CD14-positive monocyte (primary cell): ENCODE measurements at regions not wholly inside any gene's neighbourhood (a gene's known extent, or its start where the extent isn't known, plus 50 kb on each side); places are given as distances from the start of the nearest gene placed in this dataset.
A peak's percentile ranks its signal among the peaks of the same experiment; 100 is the strongest.

Experiments
- DNase-seq, 3 donors: peaks; one replicate each; pipeline ENCODE4 v3.0.0-alpha.2; 2011 to 2022
- H2AFZ ChIP-seq: 2 replicates; pipeline ENCODE4 v1.6.0; 2012; ENCODE audit warnings: mild to moderate bottlenecking, low read depth, low read length, inconsistent platforms; ENCODE audit not compliant: insufficient read depth, poor library complexity, severe bottlenecking
- H3K27ac ChIP-seq, 2 donors: 1 replicate in 1 of 2; 2 replicates in 1 of 2; pipeline ENCODE4 v1.5.1; 2012 to 2013; ENCODE audit warnings: low read length in 2 of 2, control low read depth in 1 of 2, inconsistent platforms in 1 of 2, low read depth in 1 of 2, mild to moderate bottlenecking in 1 of 2
- H3K27me3 ChIP-seq, 2 donors: one replicate each; pipeline versions ENCODE4 v1.6.0 to v1.6.1; 2011 to 2013; ENCODE audit warnings: low read length in 2 of 2; ENCODE audit not compliant: control insufficient read depth in 2 of 2, insufficient read depth in 2 of 2
- H3K36me3 ChIP-seq, 2 donors: replicated peaks in 1 of 2; 1 replicate in 1 of 2; 2 replicates in 1 of 2; pipeline versions ENCODE4 v1.5.1 to v1.6.1; 2012 to 2013; ENCODE audit warnings: low read length in 2 of 2, control low read depth in 1 of 2, inconsistent platforms in 1 of 2, mild to moderate bottlenecking in 1 of 2; ENCODE audit not compliant: insufficient read depth in 2 of 2, control insufficient read depth in 1 of 2
- H3K4me1 ChIP-seq, 2 donors: 1 replicate in 1 of 2; 2 replicates in 1 of 2; pipeline versions ENCODE4 v1.5.1 to v1.6.1; 2012 to 2013; ENCODE audit warnings: low read length in 2 of 2, control low read depth in 1 of 2, inconsistent platforms in 1 of 2, mild to moderate bottlenecking in 1 of 2, moderate library complexity in 1 of 2; ENCODE audit not compliant: insufficient read depth in 2 of 2, control insufficient read depth in 1 of 2
- H3K4me2 ChIP-seq: replicated peaks from 2 replicates; pipeline ENCODE3; 2012; ENCODE audit warnings: low read length, moderate library complexity, mild to moderate bottlenecking; ENCODE audit not compliant: poor library complexity, severe bottlenecking; ENCODE audit errors: extremely low read depth
- H3K4me3 ChIP-seq, 3 experiments: fragments of 200-600 bp in 1 of 3; sonication (generic) in 1 of 3; replicated peaks in 1 of 3; 1 replicate in 2 of 3; 2 replicates in 1 of 3; pipeline ENCODE4 v1.5.1; 2011 to 2013; ENCODE audit warnings: low read length in 3 of 3, mild to moderate bottlenecking in 3 of 3, control low read depth in 2 of 3, low read depth in 2 of 3, inconsistent platforms in 1 of 3, moderate library complexity in 1 of 3
- H3K79me2 ChIP-seq: 2 replicates; pipeline ENCODE4 v1.6.0; 2012; ENCODE audit warnings: mild to moderate bottlenecking, control low read depth, inconsistent platforms, low read length, moderate library complexity; ENCODE audit not compliant: insufficient read depth
- H3K9ac ChIP-seq: 2 replicates; pipeline ENCODE4 v1.6.0; 2017; ENCODE audit warnings: low read length, mild to moderate bottlenecking; ENCODE audit not compliant: insufficient read depth, poor library complexity, severe bottlenecking
- H3K9me3 ChIP-seq, 2 donors: replicated peaks in 1 of 2; 1 replicate in 1 of 2; 2 replicates in 1 of 2; pipeline versions ENCODE4 v1.5.1 to v1.6.1; 2012 to 2013; ENCODE audit warnings: low read length in 2 of 2, control low read depth in 1 of 2; ENCODE audit not compliant: control insufficient read depth in 1 of 2, insufficient read depth in 1 of 2
- H4K20me1 ChIP-seq: 2 replicates; pipeline ENCODE4 v1.6.0; 2012; ENCODE audit warnings: mild to moderate bottlenecking, low read length, control low read depth, moderate library complexity; ENCODE audit not compliant: insufficient read depth
- H3K27ac Mint-ChIP-seq, 7 donors: one replicate each; pipeline ENCODE4 v1.8.0; 2020; ENCODE audit warnings: mild to moderate bottlenecking in 7 of 7, mixed read lengths in 7 of 7, moderate library complexity in 6 of 7, inconsistent platforms in 2 of 7
- H3K27me3 Mint-ChIP-seq, 3 donors: one replicate each; pipeline ENCODE4 v1.8.0; 2021 to 2022; ENCODE audit warnings: low read depth in 3 of 3, mild to moderate bottlenecking in 3 of 3, mixed read lengths in 3 of 3, moderate library complexity in 3 of 3, inconsistent platforms in 1 of 3
- H3K36me3 Mint-ChIP-seq, 2 donors: one replicate each; pipeline ENCODE4 v1.8.0; 2020; ENCODE audit warnings: mixed read lengths in 2 of 2, inconsistent platforms in 1 of 2, mild to moderate bottlenecking in 1 of 2
- H3K4me1 Mint-ChIP-seq: one replicate; pipeline ENCODE4 v1.8.0; 2020; ENCODE audit warnings: mild to moderate bottlenecking, mixed read lengths
- H3K4me3 Mint-ChIP-seq, 2 donors: one replicate each; pipeline ENCODE4 v1.8.0; 2020; ENCODE audit warnings: mild to moderate bottlenecking in 2 of 2, mixed read lengths in 2 of 2, moderate library complexity in 1 of 2
- H3K9me3 Mint-ChIP-seq, 7 donors: one replicate each; pipeline ENCODE4 v1.8.0; 2020 to 2022; ENCODE audit warnings: mixed read lengths in 7 of 7, mild to moderate bottlenecking in 6 of 7, moderate library complexity in 6 of 7, inconsistent platforms in 2 of 7
- WGBS: methylation state at CpG from one replicate; pipeline ENCODE4 v1.1.5; 2013; ENCODE audit warnings: missing lambda C conversion rate; ENCODE audit not compliant: insufficient coverage; 5-methylcytosine and 5-hydroxymethylcytosine counted together
- intact Hi-C, 2 donors: fragments of 100-400 bp; cut with micrococcal nuclease; formaldehyde crosslinking; loops; one replicate each; pipeline versions ENCODE4 v1.15.0 to v1.15.1; 2023
- TF ChIP-seq, protein P1 (sequence below): fragments of 200-600 bp; IDR thresholded peaks from one replicate; pipeline ENCODE4 v1.8.0; 2022; ENCODE audit warnings: antibody characterized with exemption, mild to moderate bottlenecking

DNA sequence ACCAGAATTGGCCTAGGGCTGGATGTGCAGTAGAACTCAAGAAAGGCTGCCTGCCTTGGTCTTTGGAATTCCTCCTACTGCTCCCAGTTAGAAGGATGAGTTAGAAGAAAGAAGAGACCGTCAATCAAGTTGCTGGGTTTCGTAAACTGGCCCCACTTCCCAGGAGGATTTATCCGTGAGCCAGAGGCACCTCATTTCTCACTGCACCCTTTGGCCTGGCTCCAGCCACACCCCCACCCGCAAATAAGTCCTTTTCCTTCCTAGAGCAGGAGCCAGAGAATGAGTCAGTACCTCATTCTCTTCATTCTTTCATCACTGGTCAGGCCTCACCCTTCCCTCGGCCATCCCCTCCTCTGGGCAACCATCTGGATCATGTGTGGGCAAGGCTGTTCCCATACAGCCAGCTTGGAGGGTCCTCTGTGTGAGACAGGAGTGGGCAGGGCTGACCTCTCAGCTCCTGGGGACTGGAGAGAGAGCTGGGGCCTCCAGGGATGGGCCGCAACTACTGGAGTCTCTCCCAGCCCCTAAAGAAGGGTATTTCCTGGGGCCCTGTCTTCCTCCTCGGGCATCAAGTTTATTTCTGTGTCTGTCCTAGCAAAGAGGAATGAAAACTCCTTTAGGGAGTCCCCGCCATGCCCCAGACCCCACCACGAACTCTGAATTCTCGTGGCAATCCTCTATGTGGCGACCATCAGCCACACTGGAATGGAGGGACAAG, 87.2 kb upstream of the DUSP5 start:
- H3K4me1 Mint-ChIP-seq = peaks cover 60% of the 10 kb centered on the region
- peaks cover 0 to 4% (median 0%) of the 10 kb centered on the region in 7 donors for H3K9me3 Mint-ChIP-seq
- 53% methylated on average over 8 of the region's 11 CpGs for WGBS
- H3K27ac ChIP-seq = no peak overlapping the region
- peaks cover 33 to 59% of the 10 kb centered on the region in 2 donors for H3K4me1 ChIP-seq
- intact Hi-C loops = loop anchor here (5.0 kb wide), 5 partner anchors 58 to 137 kb away; partner anchors contain the start of gene DUSP5 (in 1 of the 2)
- peaks cover 0 to 4% of the 10 kb centered on the region in 2 donors for H3K36me3 Mint-ChIP-seq
- H3K4me3 ChIP-seq = no peak overlapping the region
- no peaks in the 10 kb centered on the region for H3K9me3 ChIP-seq
- no peaks in the 10 kb centered on the region for H3K27me3 ChIP-seq
- peaks cover 4 to 6% (median 5%) of the 10 kb centered on the region in 3 donors for H3K27me3 Mint-ChIP-seq
- H3K27ac Mint-ChIP-seq = peak overlapping the region in 4 of 7 donors; percentile 20 to 84 (median 70)
- H3K9ac ChIP-seq = no peak overlapping the region
- DNase-seq = peak; percentile 49 to 79 (median 50)
- TF ChIP-seq, protein P1, sequence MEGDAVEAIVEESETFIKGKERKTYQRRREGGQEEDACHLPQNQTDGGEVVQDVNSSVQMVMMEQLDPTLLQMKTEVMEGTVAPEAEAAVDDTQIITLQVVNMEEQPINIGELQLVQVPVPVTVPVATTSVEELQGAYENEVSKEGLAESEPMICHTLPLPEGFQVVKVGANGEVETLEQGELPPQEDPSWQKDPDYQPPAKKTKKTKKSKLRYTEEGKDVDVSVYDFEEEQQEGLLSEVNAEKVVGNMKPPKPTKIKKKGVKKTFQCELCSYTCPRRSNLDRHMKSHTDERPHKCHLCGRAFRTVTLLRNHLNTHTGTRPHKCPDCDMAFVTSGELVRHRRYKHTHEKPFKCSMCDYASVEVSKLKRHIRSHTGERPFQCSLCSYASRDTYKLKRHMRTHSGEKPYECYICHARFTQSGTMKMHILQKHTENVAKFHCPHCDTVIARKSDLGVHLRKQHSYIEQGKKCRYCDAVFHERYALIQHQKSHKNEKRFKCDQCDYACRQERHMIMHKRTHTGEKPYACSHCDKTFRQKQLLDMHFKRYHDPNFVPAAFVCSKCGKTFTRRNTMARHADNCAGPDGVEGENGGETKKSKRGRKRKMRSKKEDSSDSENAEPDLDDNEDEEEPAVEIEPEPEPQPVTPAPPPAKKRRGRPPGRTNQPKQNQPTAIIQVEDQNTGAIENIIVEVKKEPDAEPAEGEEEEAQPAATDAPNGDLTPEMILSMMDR = no peak
- no peak overlapping the region for H2AFZ ChIP-seq
- H3K79me2 ChIP-seq = no peaks in the 10 kb centered on the region
- H3K36me3 ChIP-seq = no peaks in the 10 kb centered on the region
- H3K4me3 Mint-ChIP-seq = peak overlapping the region in 1 of 2 donors; percentile 46
- peak overlapping the region; percentile 12 for H3K4me2 ChIP-seq
- no peaks in the 10 kb centered on the region for H4K20me1 ChIP-seq

DNA sequence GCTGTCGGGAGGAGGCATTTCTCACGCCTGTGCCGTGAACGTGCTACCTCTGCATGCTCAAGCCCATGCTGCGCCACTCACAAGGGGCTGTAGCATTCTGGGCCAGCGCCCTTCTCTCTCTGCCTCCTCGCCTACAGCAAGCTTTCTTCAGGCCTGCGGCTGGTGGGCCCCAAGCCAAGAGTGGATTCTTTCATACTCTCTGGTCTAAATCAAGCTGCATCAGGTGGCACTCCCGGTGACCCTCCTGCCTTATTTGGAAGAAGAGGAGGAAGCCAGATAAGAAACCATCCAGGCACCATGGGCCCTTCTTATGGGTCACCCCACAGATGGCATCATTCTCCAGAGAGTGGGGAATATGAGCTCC, 86.7 kb upstream of the DUSP5 start:
- H3K9me3 Mint-ChIP-seq = peaks cover 0 to 4% (median 0%) of the 10 kb centered on the region in 7 donors
- no peak overlapping the region for H3K4me3 Mint-ChIP-seq
- H3K27me3 Mint-ChIP-seq = peaks cover 3 to 9% (median 4%) of the 10 kb centered on the region in 3 donors
- Histone ChIP-seq H3K4me1 (peaks cover 37 to 65% of the 10 kb centered on the region in 2 donors), H3K9me3 (no peaks in the 10 kb centered on the region), H2AFZ (no peak overlapping the region), H3K27me3 (no peaks in the 10 kb centered on the region), H3K9ac (no peak overlapping the region), H3K4me2 (no peak overlapping the region), H3K36me3 (no peaks in the 10 kb centered on the region), H3K27ac (no peak overlapping the region), H4K20me1 (no peaks in the 10 kb centered on the region), H3K4me3 (no peak overlapping the region), H3K79me2 (no peaks in the 10 kb centered on the region)
- TF ChIP-seq, protein P1 = no peak
- H3K4me1 Mint-ChIP-seq = peaks cover 65% of the 10 kb centered on the region
- no peak for DNase-seq
- WGBS = 98% methylated on average over 7 of the region's 9 CpGs
- intact Hi-C loops = loop anchor here (5.0 kb wide), 5 partner anchors 59 to 136 kb away; partner anchors contain the start of gene DUSP5 (in 1 of the 2)
- H3K36me3 Mint-ChIP-seq = peaks cover 0 to 4% of the 10 kb centered on the region in 2 donors
- H3K27ac Mint-ChIP-seq = peak overlapping the region in 3 of 7 donors; percentile 3 to 84 (median 81)
